ENCODE measurements at regions not wholly inside any gene's neighbourhood (a gene's known extent, or its start where the extent isn't known, plus 50 kb on each side); places are given as distances from the start of the nearest gene placed in this dataset.
"Not testable (repeated sequence)": the region's sequence is repeated elsewhere in the genome, so short reads cannot be mapped to it uniquely, and the experiment has no call there.

DNA sequence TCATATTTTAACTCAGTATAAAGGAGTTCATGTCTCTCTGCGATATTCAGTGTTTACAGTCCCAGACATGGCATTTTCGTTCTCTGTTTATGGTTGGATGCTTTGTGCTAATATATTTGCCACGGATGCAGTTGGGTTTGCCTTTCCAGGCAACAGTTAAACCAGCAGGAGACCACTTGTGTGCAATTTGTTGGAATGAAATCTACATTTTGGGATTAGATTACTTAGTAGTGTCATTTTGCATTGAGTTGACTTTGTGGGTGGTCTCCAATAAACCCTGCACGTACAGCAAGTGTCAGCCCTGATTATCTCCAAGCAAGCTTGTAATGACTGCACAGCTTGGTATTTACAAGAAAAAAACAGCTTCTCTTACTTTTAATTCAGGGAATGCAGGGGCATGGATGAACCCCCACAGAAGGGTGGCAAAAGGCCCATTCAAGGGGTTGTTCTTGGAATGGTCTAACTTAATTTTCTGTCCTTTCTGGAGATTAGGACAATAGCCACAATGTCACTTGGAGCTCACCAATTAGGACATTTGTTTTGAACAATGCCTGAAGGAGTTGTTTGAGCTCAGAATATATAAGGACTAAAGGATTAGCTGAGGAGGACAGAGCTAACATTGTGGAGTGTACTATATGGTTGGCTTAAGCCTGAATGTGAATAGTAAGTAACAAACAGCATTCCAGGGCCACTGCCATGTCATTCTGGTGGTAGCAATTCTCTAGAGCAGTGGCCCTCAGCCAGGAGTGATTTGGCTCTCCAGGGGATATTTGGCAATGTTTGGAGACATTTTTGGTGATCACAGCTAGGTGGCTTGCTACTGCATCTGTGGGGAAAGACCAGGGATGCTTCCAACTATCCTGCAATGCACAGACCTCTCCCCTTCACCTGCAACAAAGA lies 121.5 kb downstream of the SLC4A3 start:
- TF ChIP-seq, protein P1, sequence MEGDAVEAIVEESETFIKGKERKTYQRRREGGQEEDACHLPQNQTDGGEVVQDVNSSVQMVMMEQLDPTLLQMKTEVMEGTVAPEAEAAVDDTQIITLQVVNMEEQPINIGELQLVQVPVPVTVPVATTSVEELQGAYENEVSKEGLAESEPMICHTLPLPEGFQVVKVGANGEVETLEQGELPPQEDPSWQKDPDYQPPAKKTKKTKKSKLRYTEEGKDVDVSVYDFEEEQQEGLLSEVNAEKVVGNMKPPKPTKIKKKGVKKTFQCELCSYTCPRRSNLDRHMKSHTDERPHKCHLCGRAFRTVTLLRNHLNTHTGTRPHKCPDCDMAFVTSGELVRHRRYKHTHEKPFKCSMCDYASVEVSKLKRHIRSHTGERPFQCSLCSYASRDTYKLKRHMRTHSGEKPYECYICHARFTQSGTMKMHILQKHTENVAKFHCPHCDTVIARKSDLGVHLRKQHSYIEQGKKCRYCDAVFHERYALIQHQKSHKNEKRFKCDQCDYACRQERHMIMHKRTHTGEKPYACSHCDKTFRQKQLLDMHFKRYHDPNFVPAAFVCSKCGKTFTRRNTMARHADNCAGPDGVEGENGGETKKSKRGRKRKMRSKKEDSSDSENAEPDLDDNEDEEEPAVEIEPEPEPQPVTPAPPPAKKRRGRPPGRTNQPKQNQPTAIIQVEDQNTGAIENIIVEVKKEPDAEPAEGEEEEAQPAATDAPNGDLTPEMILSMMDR (conservative IDR thresholded peaks at IDR 0.05; ENCODE audit: low read depth, low read length), result no peak
- no peak for DNase-seq (ENCODE audit: low read depth)
- H3K4me3 ChIP-seq (ENCODE audit: low read depth, low read length), result no peak overlapping the region

DNA sequence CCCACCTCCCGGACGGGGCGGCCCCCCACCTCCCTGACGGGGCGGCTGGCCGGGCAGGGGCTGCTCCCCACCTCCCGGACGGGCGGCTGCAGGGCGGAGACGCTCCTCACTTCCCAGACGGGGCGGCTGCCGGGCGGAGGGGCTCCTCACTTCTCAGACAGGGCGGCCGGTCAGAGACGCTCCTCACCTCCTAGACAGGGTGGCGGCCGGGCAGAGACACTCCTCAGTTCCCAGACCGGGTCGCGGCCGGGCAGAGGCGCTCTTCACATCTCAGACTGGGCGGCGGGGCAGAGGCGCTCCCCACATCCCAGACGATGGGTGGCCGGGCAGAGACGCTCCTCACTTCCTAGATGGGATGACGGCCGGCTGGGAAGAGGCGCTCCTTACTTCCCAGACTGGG lies 123.7 kb downstream of the SLC4A3 start:
- not testable (repeated sequence) for DNase-seq (ENCODE audit: low read depth); H3K4me3 ChIP-seq (ENCODE audit: low read depth, low read length)

DNA sequence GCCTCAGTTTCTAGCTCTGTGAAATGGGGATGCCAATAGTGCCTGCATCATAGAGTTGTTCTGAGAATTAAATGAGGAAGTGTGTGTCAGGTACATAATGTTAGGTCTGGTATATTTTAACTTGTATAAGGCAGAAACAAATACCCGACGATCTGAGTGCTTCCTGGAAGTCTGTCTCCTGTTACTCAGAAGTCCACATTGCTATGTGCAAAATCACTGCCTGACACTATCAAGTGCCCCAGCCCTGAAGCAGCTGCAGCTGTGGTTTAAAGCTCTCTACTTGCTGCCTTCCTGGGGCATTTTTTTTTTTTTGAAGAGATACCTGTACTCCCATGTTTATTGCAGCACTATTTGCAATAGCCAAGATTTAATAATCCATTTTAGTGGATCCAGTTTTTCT lies 125.3 kb downstream of the SLC4A3 start:
- DNase-seq (ENCODE audit: low read depth), result no peak
- no peak overlapping the region for H3K4me3 ChIP-seq (ENCODE audit: low read depth, low read length)
- TF ChIP-seq, protein P1 (conservative IDR thresholded peaks at IDR 0.05; ENCODE audit: low read depth, low read length), result no peak

DNA sequence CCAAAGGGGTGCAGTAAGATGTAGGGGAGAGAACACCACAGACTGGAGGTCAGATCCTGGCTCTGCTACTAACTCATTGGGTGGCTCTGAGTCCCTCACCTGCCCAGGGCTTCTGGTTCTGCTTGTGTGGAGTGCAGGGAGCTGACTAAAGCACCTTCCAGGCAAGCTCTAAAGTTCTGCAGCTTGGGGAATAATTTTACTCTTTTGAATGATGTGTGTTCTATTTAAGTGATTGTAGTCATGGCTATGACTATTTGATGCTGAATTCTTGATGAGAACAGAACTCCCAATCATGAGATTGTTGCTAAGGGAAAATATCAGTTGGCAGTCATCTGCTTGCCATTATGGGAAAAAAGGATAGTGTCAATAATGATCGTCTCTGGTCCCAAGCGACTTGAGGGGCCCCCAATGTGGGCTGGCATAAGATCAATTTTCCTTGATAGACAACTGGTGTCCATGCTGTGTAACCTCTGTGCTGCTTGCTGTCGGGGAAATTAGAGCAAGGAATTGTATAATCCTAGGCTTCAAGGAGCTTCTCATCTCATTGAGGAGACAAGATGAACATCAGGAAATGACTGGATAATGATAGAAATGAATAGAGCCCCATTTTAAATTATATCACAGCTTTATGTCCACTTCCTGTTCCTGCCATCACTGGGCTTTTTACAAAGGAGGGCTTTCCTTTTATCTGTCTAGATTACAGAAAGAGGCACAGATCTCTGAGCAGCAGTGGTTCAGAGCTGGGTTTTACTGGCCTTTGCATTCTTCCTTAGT lies 131.7 kb downstream of the SLC4A3 start:
- no peak overlapping the region for H3K4me3 ChIP-seq (ENCODE audit: low read depth, low read length)
- TF ChIP-seq, protein P1 (conservative IDR thresholded peaks at IDR 0.05; ENCODE audit: low read depth, low read length), result no peak
- no peak for DNase-seq (ENCODE audit: low read depth)

DNA sequence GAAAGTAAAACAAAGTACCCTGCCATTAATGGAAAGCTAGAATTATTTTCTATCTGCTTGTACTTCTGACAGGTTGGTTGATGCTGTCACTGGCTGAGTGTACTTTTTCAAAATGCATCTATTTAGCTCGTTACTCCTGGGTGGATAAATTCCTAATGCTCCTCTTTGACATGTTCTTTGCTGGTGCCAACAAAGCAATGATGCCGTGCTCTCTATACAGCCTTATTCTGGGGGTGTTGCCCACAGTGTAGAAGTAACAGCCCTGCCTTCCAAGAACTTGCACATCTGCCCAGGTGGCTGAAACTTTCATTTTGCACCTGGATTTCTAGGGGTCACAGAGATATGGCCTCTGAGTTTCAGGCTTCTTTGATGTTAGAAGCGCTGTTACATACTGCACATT lies 132.4 kb downstream of the SLC4A3 start:
- no peak for DNase-seq (ENCODE audit: low read depth)
- no peak overlapping the region for H3K4me3 ChIP-seq (ENCODE audit: low read depth, low read length)
- TF ChIP-seq, protein P1 (conservative IDR thresholded peaks at IDR 0.05; ENCODE audit: low read depth, low read length), result no peak

DNA sequence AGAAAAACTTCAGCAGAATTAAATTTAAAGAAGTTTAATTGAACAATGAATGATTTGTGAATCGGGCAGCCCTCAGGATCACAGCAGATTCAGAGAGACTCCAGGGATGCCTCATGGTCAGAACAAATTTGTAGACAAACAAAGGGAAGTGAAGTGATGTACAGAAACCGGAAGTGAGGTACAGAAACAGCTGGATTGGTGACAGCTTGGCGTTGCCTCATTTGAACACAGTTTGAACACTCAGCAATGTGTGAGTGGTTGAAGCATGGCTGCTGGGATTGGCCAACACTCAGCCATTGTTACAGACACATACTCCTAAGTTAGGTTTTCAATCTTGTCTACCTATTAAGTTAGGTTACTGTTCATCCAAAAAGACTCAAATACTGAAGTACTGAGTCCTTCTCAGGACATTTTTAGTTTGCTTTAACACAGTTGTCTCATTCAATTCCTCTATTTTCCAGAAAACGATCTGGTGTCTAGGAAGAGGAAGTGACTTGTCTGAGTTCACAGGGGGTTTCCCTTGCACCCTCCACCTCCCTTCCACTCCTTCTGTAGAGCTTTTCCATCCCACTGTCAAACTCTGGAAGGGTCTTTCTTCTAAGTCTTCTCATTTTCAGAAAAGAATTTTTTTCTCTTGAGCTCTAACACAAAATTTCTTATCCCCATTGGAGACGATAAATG lies 137.9 kb downstream of the SLC4A3 start:
- TF ChIP-seq, protein P1 (conservative IDR thresholded peaks at IDR 0.05; ENCODE audit: low read depth, low read length), result no peak
- no peak overlapping the region for H3K4me3 ChIP-seq (ENCODE audit: low read depth, low read length)
- DNase-seq (ENCODE audit: low read depth), result no peak

DNA sequence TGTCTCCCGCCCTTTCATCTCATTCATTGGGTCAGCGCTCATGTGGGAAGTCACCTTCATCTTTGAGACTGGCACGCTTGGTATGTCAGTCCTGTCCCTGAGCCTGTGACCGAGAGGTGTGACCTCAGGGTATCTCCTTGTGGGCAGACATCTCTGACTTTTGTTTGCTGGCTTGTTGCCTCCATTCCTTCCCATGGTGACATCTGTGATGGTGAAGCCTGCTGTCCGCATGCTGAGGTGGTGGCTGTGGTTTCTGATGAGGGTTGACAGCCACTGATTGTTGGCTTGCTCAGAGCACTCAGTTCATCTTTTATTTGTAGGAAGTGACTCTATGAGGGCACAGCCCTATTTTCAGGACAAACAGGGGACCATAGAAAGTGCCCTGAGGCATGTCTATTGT lies 139.2 kb downstream of the SLC4A3 start:
- TF ChIP-seq, protein P1 (conservative IDR thresholded peaks at IDR 0.05; ENCODE audit: low read depth, low read length), result no peak
- DNase-seq (ENCODE audit: low read depth), result no peak
- H3K4me3 ChIP-seq (ENCODE audit: low read depth, low read length), result no peak overlapping the region
